Body of pancreas (tissue), 4 donors: ENCODE measurements at regions not wholly inside any gene's neighbourhood (a gene's known extent, or its start where the extent isn't known, plus 50 kb on each side); places are given as distances from the start of the nearest gene placed in this dataset.

Source experiments
- ATAC-seq: fragments of 150-250 bp; one replicate; pipeline ENCODE4 v1.9.1; 2016
- DNase-seq, 4 donors: peaks; one replicate each; pipeline ENCODE4 v3.0.0-alpha.2; 2019
- H3K27ac ChIP-seq, 4 donors: fragments of 200-600 bp; sonication (generic); 1 replicate in 3 of 4; 2 replicates in 1 of 4; pipeline versions ENCODE4 v1.5.1 to v1.6.1; 2016 to 2019; ENCODE audit warnings: mild to moderate bottlenecking in 1 of 4, mixed read lengths in 1 of 4, moderate library complexity in 1 of 4
- H3K27me3 ChIP-seq, 2 donors: fragments of 200-600 bp; sonication (generic); one replicate each; pipeline ENCODE4 v1.6.0; 2016; ENCODE audit warnings: mild to moderate bottlenecking in 1 of 2
- H3K36me3 ChIP-seq, 2 donors: fragments of 200-600 bp; sonication (generic); replicated peaks in 1 of 2; 2 replicates each; pipeline ENCODE4 v1.5.1; 2016; ENCODE audit warnings: low read depth in 2 of 2; ENCODE audit not compliant: insufficient read depth in 1 of 2
- H3K4me1 ChIP-seq: fragments of 200-600 bp; sonication (generic); one replicate; pipeline ENCODE4 v1.6.0; 2016
- H3K4me3 ChIP-seq, 2 donors: fragments of 200-600 bp; sonication (generic); 1 replicate in 1 of 2; 2 replicates in 1 of 2; pipeline ENCODE4 v1.5.1; 2016 to 2019
- H3K9me3 ChIP-seq, 3 donors: fragments of 200-600 bp; sonication (generic); 1 replicate in 2 of 3; 2 replicates in 1 of 3; pipeline ENCODE4 v1.5.1; 2016
- POLR2A ChIP-seq, 3 donors: fragments of 450-650 bp; IDR thresholded peaks; one replicate each; pipeline ENCODE4 v1.6.1; 2016; ENCODE audit warnings: antibody characterized with exemption in 3 of 3, mild to moderate bottlenecking in 2 of 3
- WGBS, 2 donors: methylation state at CpG; one replicate each; pipeline ENCODE4 v1.1.5; 2017; 5-methylcytosine and 5-hydroxymethylcytosine counted together
- intact Hi-C: fragments of 100-400 bp; cut with DNase I; formaldehyde crosslinking; loops from one replicate; pipeline ENCODE4 v1.15.1; 2023
- TF ChIP-seq, protein P1 (sequence below), 7 experiments: fragments of 450-650 bp in 4 of 7; fragments of 200-600 bp in 3 of 7; sonication (generic) in 3 of 7; IDR thresholded peaks; one replicate each; pipeline ENCODE4 v1.5.1; 2016 to 2019; ENCODE audit warnings: antibody characterized with exemption in 7 of 7

DNA sequence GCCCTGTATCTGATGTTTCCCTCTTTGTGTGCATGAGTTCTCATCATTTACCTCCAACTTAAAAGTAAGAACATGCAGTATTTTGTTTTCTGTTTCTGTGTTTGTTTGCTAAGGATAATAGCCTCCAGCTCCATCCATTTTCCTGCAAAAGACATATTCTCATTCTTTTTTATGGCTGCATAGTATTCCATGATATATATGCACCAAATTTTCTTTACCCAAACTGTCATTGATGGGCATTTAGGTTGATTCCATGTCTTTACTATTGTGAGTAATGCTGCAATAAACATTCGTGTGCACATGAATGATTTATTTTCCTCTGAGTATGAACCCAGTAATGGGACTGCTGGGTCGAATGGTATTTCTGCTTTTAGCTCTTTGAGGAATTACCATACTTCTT is 163.4 kb downstream of the TMEM26 start:
- no peaks in the 10 kb centered on the region for H3K4me1 ChIP-seq
- DNase-seq (no peak), ATAC-seq (no peak)
- intact Hi-C loops: loop anchor here (10.0 kb wide), 1 partner anchor 135 kb away; no protein-coding TSS in a partner anchor
- H3K36me3 ChIP-seq: no peaks in the 10 kb centered on the region
- no peak overlapping the region for H3K27ac ChIP-seq
- no peak overlapping the region for H3K4me3 ChIP-seq
- WGBS, 2 donors: 59 to 74% methylated on average over 2 of the region's 2 CpGs
- peaks cover 0 to 2% (median 0%) of the 10 kb centered on the region in 3 donors for H3K9me3 ChIP-seq
- no peaks in the 10 kb centered on the region for H3K27me3 ChIP-seq
- TF ChIP-seq POLR2A (IDR thresholded peaks at IDR 0.05): no peak
- TF ChIP-seq, protein P1, sequence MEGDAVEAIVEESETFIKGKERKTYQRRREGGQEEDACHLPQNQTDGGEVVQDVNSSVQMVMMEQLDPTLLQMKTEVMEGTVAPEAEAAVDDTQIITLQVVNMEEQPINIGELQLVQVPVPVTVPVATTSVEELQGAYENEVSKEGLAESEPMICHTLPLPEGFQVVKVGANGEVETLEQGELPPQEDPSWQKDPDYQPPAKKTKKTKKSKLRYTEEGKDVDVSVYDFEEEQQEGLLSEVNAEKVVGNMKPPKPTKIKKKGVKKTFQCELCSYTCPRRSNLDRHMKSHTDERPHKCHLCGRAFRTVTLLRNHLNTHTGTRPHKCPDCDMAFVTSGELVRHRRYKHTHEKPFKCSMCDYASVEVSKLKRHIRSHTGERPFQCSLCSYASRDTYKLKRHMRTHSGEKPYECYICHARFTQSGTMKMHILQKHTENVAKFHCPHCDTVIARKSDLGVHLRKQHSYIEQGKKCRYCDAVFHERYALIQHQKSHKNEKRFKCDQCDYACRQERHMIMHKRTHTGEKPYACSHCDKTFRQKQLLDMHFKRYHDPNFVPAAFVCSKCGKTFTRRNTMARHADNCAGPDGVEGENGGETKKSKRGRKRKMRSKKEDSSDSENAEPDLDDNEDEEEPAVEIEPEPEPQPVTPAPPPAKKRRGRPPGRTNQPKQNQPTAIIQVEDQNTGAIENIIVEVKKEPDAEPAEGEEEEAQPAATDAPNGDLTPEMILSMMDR (IDR thresholded peaks at IDR 0.05): no peak

DNA sequence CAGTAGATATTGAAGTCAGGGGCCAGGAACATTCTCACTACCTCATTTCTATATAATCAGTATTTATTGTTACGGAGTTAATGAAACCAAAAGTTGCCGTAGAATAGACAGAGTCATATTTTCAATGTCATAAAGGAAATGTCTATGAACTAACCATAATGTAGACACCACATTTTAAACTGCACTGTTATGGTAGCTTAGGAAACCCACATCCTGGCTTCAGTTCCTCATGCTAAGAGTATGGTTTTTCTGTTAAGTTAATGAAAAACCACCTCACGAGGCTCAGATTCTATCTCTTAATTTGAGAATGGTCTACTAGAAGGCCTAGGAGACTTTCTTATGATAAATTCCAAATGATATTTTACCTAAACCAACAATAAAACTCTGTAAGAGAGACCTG is 166.5 kb downstream of the TMEM26 start:
- Histone ChIP-seq H3K27ac (no peak overlapping the region), H3K27me3 (no peaks in the 10 kb centered on the region), H3K4me1 (no peaks in the 10 kb centered on the region), H3K4me3 (no peak overlapping the region), H3K9me3 (no peaks in the 10 kb centered on the region), H3K36me3 (no peaks in the 10 kb centered on the region)
- TF ChIP-seq POLR2A (IDR thresholded peaks at IDR 0.05): no peak
- TF ChIP-seq, protein P1 (IDR thresholded peaks at IDR 0.05): no peak
- intact Hi-C loops: loop anchor here (10.0 kb wide), 1 partner anchor 132 kb away; no protein-coding TSS in a partner anchor
- DNase-seq (no peak), ATAC-seq (no peak)
- 60 to 73% methylated on average over 3 of the region's 3 CpGs for WGBS, 2 donors

DNA sequence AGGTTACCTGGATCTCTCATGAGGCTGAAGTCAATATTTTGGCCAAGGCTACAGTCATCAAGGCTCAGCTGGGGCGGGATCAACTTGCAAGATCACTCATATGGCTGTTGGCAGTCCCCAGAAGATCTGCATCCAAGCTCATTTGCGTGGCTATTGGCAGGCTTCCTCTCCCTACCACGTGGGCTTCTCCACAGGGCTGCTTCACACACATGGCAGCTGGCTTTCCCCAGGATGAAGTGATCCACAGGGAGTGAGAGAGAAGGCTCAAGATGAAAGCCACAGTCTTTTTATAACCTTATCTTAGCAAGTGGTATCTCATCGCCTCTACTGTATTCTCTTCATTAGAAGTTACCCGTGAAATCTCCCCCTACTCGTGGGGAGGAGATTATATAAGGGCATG is 167.4 kb downstream of the TMEM26 start:
- Histone ChIP-seq H3K9me3 (no peaks in the 10 kb centered on the region), H3K36me3 (no peaks in the 10 kb centered on the region), H3K27ac (no peak overlapping the region), H3K4me1 (no peaks in the 10 kb centered on the region), H3K4me3 (no peak overlapping the region), H3K27me3 (no peaks in the 10 kb centered on the region)
- ATAC-seq (no peak), DNase-seq (peak in 1 of 4 donors; percentile 12)
- no peak for TF ChIP-seq POLR2A (IDR thresholded peaks at IDR 0.05)
- TF ChIP-seq, protein P1 (IDR thresholded peaks at IDR 0.05): no peak
- 46 to 53% methylated on average over 6 of the region's 6 CpGs for WGBS, 2 donors
- intact Hi-C loops: loop anchor here (10.0 kb wide), 1 partner anchor 131 kb away; no protein-coding TSS in a partner anchor

DNA sequence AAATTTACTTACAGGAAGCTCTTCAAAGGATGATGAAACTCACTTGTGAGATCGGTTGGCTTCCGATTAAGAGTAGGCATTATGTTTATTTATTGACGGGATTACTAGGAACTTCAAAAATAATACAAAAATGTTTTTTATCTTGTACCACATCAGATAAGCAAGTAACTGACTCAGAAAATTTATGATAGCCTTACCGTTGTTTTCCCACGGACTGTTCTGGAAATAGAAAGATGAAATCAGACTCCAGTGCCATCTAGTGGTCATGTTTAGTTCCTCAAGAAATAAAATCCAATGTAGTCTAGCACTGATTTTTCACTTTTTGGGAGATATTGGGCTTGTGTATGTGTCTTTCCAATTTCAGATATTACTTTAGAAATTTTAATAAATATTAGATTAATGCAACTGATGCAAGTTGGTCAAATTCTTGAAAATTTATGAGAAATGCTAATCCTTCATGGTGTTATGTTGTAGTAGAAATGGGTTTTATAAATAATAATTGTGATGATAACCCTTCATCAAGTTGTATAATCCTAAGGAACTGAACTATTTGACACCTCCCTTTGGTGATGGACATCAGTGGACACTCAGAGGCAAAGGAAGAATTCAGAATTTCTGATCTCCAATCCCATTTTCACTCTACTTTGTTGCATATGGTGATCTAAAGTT is 168.8 kb downstream of the TMEM26 start:
- Histone ChIP-seq H3K36me3 (no peaks in the 10 kb centered on the region), H3K9me3 (no peaks in the 10 kb centered on the region), H3K4me1 (no peaks in the 10 kb centered on the region), H3K27me3 (no peaks in the 10 kb centered on the region), H3K4me3 (no peak overlapping the region), H3K27ac (no peak overlapping the region)
- intact Hi-C loops: loop anchor here (5.0 to 10.0 kb wide), 2 partner anchors 130 to 467 kb away; no protein-coding TSS in a partner anchor
- ATAC-seq (peak; percentile 77), DNase-seq (peak in 1 of 4 donors; percentile 14)
- TF ChIP-seq, protein P1 (IDR thresholded peaks at IDR 0.05): peak; percentile 55 to 84 (median 78)
- no peak for TF ChIP-seq POLR2A (IDR thresholded peaks at IDR 0.05)
- 0 to 1% methylated on average over 5 of the region's 5 CpGs for WGBS, 2 donors
